Body of pancreas (tissue), 4 donors: ENCODE measurements at regions not wholly inside any gene's neighbourhood (a gene's known extent, or its start where the extent isn't known, plus 50 kb on each side); places are given as distances from the start of the nearest gene placed in this dataset.

Source experiments
- ATAC-seq: fragments of 150-250 bp; one replicate; pipeline ENCODE4 v1.9.1; 2016
- DNase-seq, 4 donors: peaks; one replicate each; pipeline ENCODE4 v3.0.0-alpha.2; 2019
- H3K27ac ChIP-seq, 4 donors: fragments of 200-600 bp; sonication (generic); 1 replicate in 3 of 4; 2 replicates in 1 of 4; pipeline versions ENCODE4 v1.5.1 to v1.6.1; 2016 to 2019; ENCODE audit warnings: mild to moderate bottlenecking in 1 of 4, mixed read lengths in 1 of 4, moderate library complexity in 1 of 4
- H3K27me3 ChIP-seq, 2 donors: fragments of 200-600 bp; sonication (generic); one replicate each; pipeline ENCODE4 v1.6.0; 2016; ENCODE audit warnings: mild to moderate bottlenecking in 1 of 2
- H3K36me3 ChIP-seq, 2 donors: fragments of 200-600 bp; sonication (generic); replicated peaks in 1 of 2; 2 replicates each; pipeline ENCODE4 v1.5.1; 2016; ENCODE audit warnings: low read depth in 2 of 2; ENCODE audit not compliant: insufficient read depth in 1 of 2
- H3K4me1 ChIP-seq: fragments of 200-600 bp; sonication (generic); one replicate; pipeline ENCODE4 v1.6.0; 2016
- H3K4me3 ChIP-seq, 2 donors: fragments of 200-600 bp; sonication (generic); 1 replicate in 1 of 2; 2 replicates in 1 of 2; pipeline ENCODE4 v1.5.1; 2016 to 2019
- H3K9me3 ChIP-seq, 3 donors: fragments of 200-600 bp; sonication (generic); 1 replicate in 2 of 3; 2 replicates in 1 of 3; pipeline ENCODE4 v1.5.1; 2016
- CTCF ChIP-seq, 7 experiments: fragments of 450-650 bp in 4 of 7; fragments of 200-600 bp in 3 of 7; sonication (generic) in 3 of 7; IDR thresholded peaks; one replicate each; pipeline ENCODE4 v1.5.1; 2016 to 2019; ENCODE audit warnings: antibody characterized with exemption in 7 of 7
- POLR2A ChIP-seq, 3 donors: fragments of 450-650 bp; IDR thresholded peaks; one replicate each; pipeline ENCODE4 v1.6.1; 2016; ENCODE audit warnings: antibody characterized with exemption in 3 of 3, mild to moderate bottlenecking in 2 of 3
- WGBS, 2 donors: methylation state at CpG; one replicate each; pipeline ENCODE4 v1.1.5; 2017; 5-methylcytosine and 5-hydroxymethylcytosine counted together
- intact Hi-C: fragments of 100-400 bp; cut with DNase I; formaldehyde crosslinking; loops from one replicate; pipeline ENCODE4 v1.15.1; 2023

GRCh38 chr3:25938566-25939325 lies 148.9 kb downstream of the OXSM start:
- TF ChIP-seq POLR2A (IDR thresholded peaks at IDR 0.05), result no peak
- TF ChIP-seq CTCF (IDR thresholded peaks at IDR 0.05), result no peak
- DNase-seq (no peak), ATAC-seq (no peak)
- no peak overlapping the region for H3K4me3 ChIP-seq
- no peaks in the 10 kb centered on the region for H3K4me1 ChIP-seq
- H3K27ac ChIP-seq, result no peak overlapping the region
- H3K36me3 ChIP-seq, result no peaks in the 10 kb centered on the region
- WGBS, 2 donors, result 28 to 34% methylated on average over 2 of the region's 2 CpGs
- intact Hi-C loops, result no loop called here
- no peaks in the 10 kb centered on the region for H3K27me3 ChIP-seq
- H3K9me3 ChIP-seq, result no peaks in the 10 kb centered on the region

GRCh38 chr3:25940935-25941334 lies 151.0 kb downstream of the OXSM start:
- ATAC-seq, result no peak
- no peak overlapping the region for H3K4me3 ChIP-seq
- no peaks in the 10 kb centered on the region for H3K27me3 ChIP-seq
- H3K36me3 ChIP-seq, result no peaks in the 10 kb centered on the region
- WGBS, 2 donors, result 83 to 92% methylated on average over 2 of the region's 2 CpGs
- TF ChIP-seq POLR2A (IDR thresholded peaks at IDR 0.05), result no peak
- no peak for TF ChIP-seq CTCF (IDR thresholded peaks at IDR 0.05)
- H3K27ac ChIP-seq, result no peak overlapping the region
- intact Hi-C loops, result no loop called here
- H3K9me3 ChIP-seq, result no peaks in the 10 kb centered on the region
- no peaks in the 10 kb centered on the region for H3K4me1 ChIP-seq
- DNase-seq, result no peak

- Histone ChIP-seq H3K36me3 (no peaks in the 10 kb centered on the region), H3K4me3 (no peak overlapping the region), H3K27me3 (no peaks in the 10 kb centered on the region), H3K27ac (no peak overlapping the region), H3K4me1 (no peaks in the 10 kb centered on the region), H3K9me3 (no peaks in the 10 kb centered on the region)
- intact Hi-C loops, result no loop called here
- ATAC-seq (no peak), DNase-seq (no peak)
- 82 to 83% methylated on average over 5 of the region's 5 CpGs for WGBS, 2 donors
- TF ChIP-seq CTCF (IDR thresholded peaks at IDR 0.05), result no peak
- TF ChIP-seq POLR2A (IDR thresholded peaks at IDR 0.05), result no peak
Measured at GRCh38 chr3:25944329-25944728, 154.4 kb downstream of the OXSM start.

- Histone ChIP-seq H3K4me1 (no peaks in the 10 kb centered on the region), H3K27ac (no peak overlapping the region), H3K9me3 (no peaks in the 10 kb centered on the region), H3K4me3 (no peak overlapping the region), H3K27me3 (no peaks in the 10 kb centered on the region), H3K36me3 (no peaks in the 10 kb centered on the region)
- ATAC-seq (no peak), DNase-seq (no peak)
- intact Hi-C loops, result no loop called here
- TF ChIP-seq POLR2A (IDR thresholded peaks at IDR 0.05), result no peak
- TF ChIP-seq CTCF (IDR thresholded peaks at IDR 0.05), result no peak
Measured at GRCh38 chr3:25945366-25945765, 155.5 kb downstream of the OXSM start.

GRCh38 chr3:25945836-25946235 lies 155.9 kb downstream of the OXSM start:
- WGBS, 2 donors, result 50 to 75% methylated on average over 1 of the region's 1 CpG
- H3K27ac ChIP-seq, result no peak overlapping the region

More at GRCh38 chr3:25945836-25946235, 155.9 kb downstream of the OXSM start:
- no peak for ATAC-seq
- H3K9me3 ChIP-seq, result no peaks in the 10 kb centered on the region
- no peak for DNase-seq
- no peaks in the 10 kb centered on the region for H3K27me3 ChIP-seq
- H3K4me3 ChIP-seq, result no peak overlapping the region
- no peak for TF ChIP-seq CTCF (IDR thresholded peaks at IDR 0.05)
- TF ChIP-seq POLR2A (IDR thresholded peaks at IDR 0.05), result no peak
- no peaks in the 10 kb centered on the region for H3K36me3 ChIP-seq
- intact Hi-C loops, result no loop called here
- H3K4me1 ChIP-seq, result no peaks in the 10 kb centered on the region
